ENCODE measurements at regions not wholly inside any gene's neighbourhood (a gene's known extent, or its start where the extent isn't known, plus 50 kb on each side); places are given as distances from the start of the nearest gene placed in this dataset.

- WGBS (ENCODE audit: insufficient coverage, low coverage, missing lambda C conversion rate), result 0% methylated on average over 2 of the region's 2 CpGs
- FAIRE-seq (no peak), ATAC-seq (no peak), DNase-seq (ENCODE audit: extremely low read depth in 1 of 4, low spot score in 3 of 4) (no peak)
- H3K4me3 ChIP-seq, result no peak overlapping the region
- no TSS peak for BruUV-seq (replicated peaks)
- H2AFZ ChIP-seq (ENCODE audit: low read depth, low read length), result no peak overlapping the region
- H3K4me2 ChIP-seq (ENCODE audit: insufficient read depth, low read length), result no peak overlapping the region
- no peaks in the 10 kb centered on the region for H3K4me1 ChIP-seq (replicated peaks in 1 of 2; ENCODE audit: control insufficient read depth in 2 of 2, insufficient read depth in 2 of 2, low read length in 2 of 2)
- no peaks in the 10 kb centered on the region for H3K27me3 ChIP-seq (ENCODE audit: control insufficient read depth in 2 of 2, insufficient read depth in 2 of 2, low read length in 2 of 2)
- no peaks in the 10 kb centered on the region for H3K36me3 ChIP-seq (ENCODE audit: control insufficient read depth, insufficient read depth, low read length)
- H3K79me2 ChIP-seq (ENCODE audit: control insufficient read depth, insufficient read depth, low read length), result no peaks in the 10 kb centered on the region
- no peaks in the 10 kb centered on the region for H3K9me1 ChIP-seq (ENCODE audit: control insufficient read depth, insufficient read depth, low read length)
- in situ Hi-C loops (cut with MboI), result no loop called here
- ChIA-PET CTCF (ENCODE audit: low intra/inter-chr PET ratio) (no interaction called here), POLR2A (no interaction called here)
- intact Hi-C loops (cut with micrococcal nuclease), result no loop called here
- no peaks in the 10 kb centered on the region for H3K9me3 ChIP-seq (replicated peaks; ENCODE audit: control insufficient read depth, insufficient read depth, low read depth, low read length)
- H3K9ac ChIP-seq (ENCODE audit: insufficient read depth in 1 of 2, low read depth in 2 of 2, low read length in 2 of 2), result no peak overlapping the region
- H4K20me1 ChIP-seq (replicated peaks; ENCODE audit: control insufficient read depth, insufficient read depth, low read length), result no peaks in the 10 kb centered on the region
- no peak overlapping the region for H3K27ac ChIP-seq (ENCODE audit: extremely low read depth, low read depth, low read length)
- no peak for TF ChIP-seq ADNP (tag; IDR thresholded peaks at IDR 0.05)
- TF ChIP-seq ZBTB2 (IDR thresholded peaks at IDR 0.05), result no peak
- no peak for TF ChIP-seq BRF2 (IDR thresholded peaks at IDR 0.05; ENCODE audit: borderline replicate concordance, insufficient read depth, insufficient read length)
- TF ChIP-seq ATF3 (IDR thresholded peaks at IDR 0.05), result no peak
- TF ChIP-seq ATF3 (CRISPR knock-in tag; conservative IDR thresholded peaks at IDR 0.05), result no peak
- no peak for TF ChIP-seq RERE (CRISPR knock-in tag; IDR thresholded peaks at IDR 0.05; ENCODE audit: borderline replicate concordance)
- no peak for TF ChIP-seq ZBTB9 (CRISPR knock-in tag; IDR thresholded peaks at IDR 0.05)
These were observed 151.9 kb upstream of the CMC1 start for GRCh38 chr3:28089527-28089897.

Measured in K562 (cell line).